Karpas-422 (cell line): ENCODE measurements at regions not wholly inside any gene's neighbourhood (a gene's known extent, or its start where the extent isn't known, plus 50 kb on each side); places are given as distances from the start of the nearest gene placed in this dataset.

Experiments used
- DNase-seq: peaks from one replicate; pipeline ENCODE4 v3.0.0-alpha.2; 2015
- H2AFZ ChIP-seq: fragments of 200-600 bp; sonication (generic); 2 replicates; pipeline ENCODE4 v1.6.1; 2014; ENCODE audit warnings: antibody characterized with exemption, low read length, mixed read lengths
- H3K27ac ChIP-seq: fragments of 200-600 bp; sonication (generic); 2 replicates; pipeline ENCODE4 v1.5.1; 2014; ENCODE audit warnings: mild to moderate bottlenecking, low read length, moderate library complexity
- H3K27me3 ChIP-seq: fragments of 200-600 bp; sonication (generic); 2 replicates; pipeline ENCODE4 v1.6.1; 2014; ENCODE audit warnings: low read length, mixed read lengths
- H3K36me3 ChIP-seq: fragments of 200-600 bp; sonication (generic); 2 replicates; pipeline ENCODE4 v1.6.1; 2014; ENCODE audit warnings: low read length, mixed read lengths; ENCODE audit not compliant: insufficient read depth
- H3K4me1 ChIP-seq: fragments of 200-600 bp; sonication (generic); 2 replicates; pipeline ENCODE4 v1.6.1; 2014; ENCODE audit warnings: mild to moderate bottlenecking, low read length, mixed read lengths
- H3K4me2 ChIP-seq: fragments of 200-600 bp; sonication (generic); 2 replicates; pipeline ENCODE4 v1.6.1; 2014; ENCODE audit warnings: low read length, low read depth, mild to moderate bottlenecking; ENCODE audit not compliant: poor library complexity, severe bottlenecking
- H3K4me3 ChIP-seq: fragments of 200-600 bp; sonication (generic); 2 replicates; pipeline ENCODE4 v1.5.1; 2014; ENCODE audit warnings: mild to moderate bottlenecking, antibody characterized with exemption, low read length, mixed read lengths
- H3K79me2 ChIP-seq: fragments of 200-600 bp; sonication (generic); 2 replicates; pipeline ENCODE4 v1.6.1; 2014; ENCODE audit warnings: mild to moderate bottlenecking, low read length, mixed read lengths
- H3K9ac ChIP-seq: fragments of 200-600 bp; sonication (generic); 2 replicates; pipeline ENCODE4 v1.6.0; 2014; ENCODE audit warnings: low read length
- H3K9me2 ChIP-seq: fragments of 200-600 bp; sonication (generic), shearing (Covaris generic); replicated peaks from 2 replicates; pipeline ENCODE4 v1.6.0; 2014; ENCODE audit warnings: mild to moderate bottlenecking, low read length, moderate library complexity; ENCODE audit not compliant: insufficient read depth
- H3K9me3 ChIP-seq: fragments of 300-700, 200-600 bp; sonication (generic); 2 replicates; pipeline ENCODE4 v1.6.1; 2014; ENCODE audit warnings: low read length, mixed read lengths
- H4K20me1 ChIP-seq: fragments of 200-600 bp; sonication (generic); 2 replicates; pipeline ENCODE4 v1.6.1; 2014; ENCODE audit warnings: mild to moderate bottlenecking, antibody characterized with exemption, low read length, low read depth; ENCODE audit not compliant: insufficient read depth

DNA sequence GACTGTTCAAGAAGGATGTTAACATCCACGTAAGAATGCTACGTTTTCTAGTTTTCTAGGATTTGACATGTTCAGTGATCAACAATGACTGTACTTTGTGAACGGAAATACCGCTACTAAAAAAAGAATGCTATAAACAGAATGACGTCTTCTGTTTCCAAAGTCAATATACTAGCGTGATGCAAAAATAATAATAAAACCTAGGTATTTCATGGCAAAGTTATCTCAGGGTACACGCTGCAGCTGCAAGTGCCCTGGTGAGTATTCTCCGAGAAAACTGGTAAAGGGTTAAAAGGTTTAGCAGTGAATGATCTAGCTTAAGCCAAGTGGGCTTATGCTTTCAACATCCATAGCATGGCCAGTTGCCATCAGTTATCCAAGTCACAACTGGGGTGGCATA, 653.3 kb upstream of the PFKP start:
- DNase-seq = no peak
- Histone ChIP-seq H3K79me2 (no peaks in the 10 kb centered on the region), H3K36me3 (no peaks in the 10 kb centered on the region), H3K4me1 (no peaks in the 10 kb centered on the region), H3K9me2 (no peaks in the 10 kb centered on the region), H3K9ac (no peak overlapping the region), H3K4me2 (no peak overlapping the region), H3K4me3 (no peak overlapping the region), H3K9me3 (no peaks in the 10 kb centered on the region), H2AFZ (no peak overlapping the region), H3K27ac (no peak overlapping the region), H4K20me1 (no peaks in the 10 kb centered on the region), H3K27me3 (no peaks in the 10 kb centered on the region)

DNA sequence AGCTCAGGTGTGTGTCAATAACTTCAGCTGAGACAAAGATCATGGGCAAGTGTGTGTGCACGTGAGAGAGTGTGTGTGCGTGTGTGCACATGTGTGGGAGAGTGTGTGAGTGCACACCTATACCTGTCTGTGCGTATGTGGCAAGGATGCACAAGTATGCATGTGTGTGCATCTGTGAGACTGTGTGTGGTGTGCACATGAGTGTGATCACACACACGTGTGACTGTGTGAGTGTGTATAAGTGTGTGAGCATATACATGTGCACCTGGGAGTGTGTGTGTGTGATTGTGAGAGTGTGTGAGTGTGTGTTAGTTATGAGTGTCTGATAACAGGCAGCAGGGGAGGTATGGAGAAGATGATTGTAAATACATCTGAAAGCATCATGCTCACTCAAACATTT, 657.3 kb upstream of the PFKP start:
- Histone ChIP-seq H3K4me2 (no peak overlapping the region), H2AFZ (no peak overlapping the region), H3K4me1 (no peaks in the 10 kb centered on the region), H3K9me3 (no peaks in the 10 kb centered on the region), H3K79me2 (no peaks in the 10 kb centered on the region), H3K27ac (no peak overlapping the region), H3K36me3 (no peaks in the 10 kb centered on the region), H4K20me1 (no peaks in the 10 kb centered on the region), H3K27me3 (no peaks in the 10 kb centered on the region), H3K4me3 (no peak overlapping the region), H3K9ac (no peak overlapping the region), H3K9me2 (no peaks in the 10 kb centered on the region)
- DNase-seq = no peak

DNA sequence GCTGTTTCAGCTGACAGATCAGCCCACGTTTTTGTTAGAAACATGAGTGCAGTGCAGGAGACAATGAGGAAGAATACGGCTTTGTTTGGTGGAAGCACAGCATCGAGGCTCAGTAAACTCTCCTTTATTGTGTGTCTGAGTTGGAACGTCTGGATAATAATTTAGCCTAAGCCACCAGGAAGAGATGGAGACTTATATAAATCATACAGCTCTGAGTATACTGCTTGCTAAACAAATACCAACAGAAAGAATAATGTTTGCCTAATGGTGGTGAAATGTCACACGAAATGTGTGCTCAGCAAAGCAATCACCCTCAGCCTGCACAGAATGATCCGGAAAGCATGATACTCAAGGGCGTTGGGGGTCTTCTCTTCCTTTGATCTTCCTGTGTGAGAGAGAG, 664.1 kb upstream of the ADARB2 start:
- H3K4me2 ChIP-seq = no peak overlapping the region
- H3K27me3 ChIP-seq = no peaks in the 10 kb centered on the region
- H3K9me2 ChIP-seq = no peaks in the 10 kb centered on the region
- no peaks in the 10 kb centered on the region for H3K4me1 ChIP-seq
- H3K36me3 ChIP-seq = no peaks in the 10 kb centered on the region
- H3K27ac ChIP-seq = no peak overlapping the region
- no peaks in the 10 kb centered on the region for H3K79me2 ChIP-seq
- no peaks in the 10 kb centered on the region for H3K9me3 ChIP-seq
- H4K20me1 ChIP-seq = no peaks in the 10 kb centered on the region
- no peak for DNase-seq
- no peak overlapping the region for H2AFZ ChIP-seq
- no peak overlapping the region for H3K4me3 ChIP-seq
- no peak overlapping the region for H3K9ac ChIP-seq

DNA sequence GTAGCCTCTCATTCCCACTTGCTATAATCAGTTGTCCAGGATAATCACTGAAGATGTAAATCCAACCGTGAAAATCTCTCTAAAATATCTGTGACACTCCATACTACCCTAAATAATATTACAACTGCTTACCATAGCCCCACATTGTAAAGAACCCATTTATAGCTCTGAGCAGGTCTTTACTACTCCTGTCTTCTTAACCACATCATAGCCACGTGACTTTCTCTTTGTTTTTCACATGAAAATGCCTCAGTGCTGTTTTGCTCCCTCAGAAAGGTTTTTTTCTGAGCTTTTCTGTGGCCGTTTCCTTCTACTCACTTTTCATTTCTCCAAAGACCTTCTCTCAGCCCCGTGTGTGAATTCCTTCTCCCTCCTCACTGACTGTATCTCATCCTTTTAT, 662.2 kb upstream of the ADARB2 start:
- H4K20me1 ChIP-seq = no peaks in the 10 kb centered on the region
- H3K9me2 ChIP-seq = no peaks in the 10 kb centered on the region
- no peak overlapping the region for H2AFZ ChIP-seq
- H3K36me3 ChIP-seq = no peaks in the 10 kb centered on the region
- no peaks in the 10 kb centered on the region for H3K27me3 ChIP-seq
- H3K79me2 ChIP-seq = no peaks in the 10 kb centered on the region
- H3K4me2 ChIP-seq = no peak overlapping the region
- H3K27ac ChIP-seq = no peak overlapping the region
- no peaks in the 10 kb centered on the region for H3K4me1 ChIP-seq
- no peak overlapping the region for H3K9ac ChIP-seq
- H3K9me3 ChIP-seq = no peaks in the 10 kb centered on the region
- no peak overlapping the region for H3K4me3 ChIP-seq
- DNase-seq = no peak

DNA sequence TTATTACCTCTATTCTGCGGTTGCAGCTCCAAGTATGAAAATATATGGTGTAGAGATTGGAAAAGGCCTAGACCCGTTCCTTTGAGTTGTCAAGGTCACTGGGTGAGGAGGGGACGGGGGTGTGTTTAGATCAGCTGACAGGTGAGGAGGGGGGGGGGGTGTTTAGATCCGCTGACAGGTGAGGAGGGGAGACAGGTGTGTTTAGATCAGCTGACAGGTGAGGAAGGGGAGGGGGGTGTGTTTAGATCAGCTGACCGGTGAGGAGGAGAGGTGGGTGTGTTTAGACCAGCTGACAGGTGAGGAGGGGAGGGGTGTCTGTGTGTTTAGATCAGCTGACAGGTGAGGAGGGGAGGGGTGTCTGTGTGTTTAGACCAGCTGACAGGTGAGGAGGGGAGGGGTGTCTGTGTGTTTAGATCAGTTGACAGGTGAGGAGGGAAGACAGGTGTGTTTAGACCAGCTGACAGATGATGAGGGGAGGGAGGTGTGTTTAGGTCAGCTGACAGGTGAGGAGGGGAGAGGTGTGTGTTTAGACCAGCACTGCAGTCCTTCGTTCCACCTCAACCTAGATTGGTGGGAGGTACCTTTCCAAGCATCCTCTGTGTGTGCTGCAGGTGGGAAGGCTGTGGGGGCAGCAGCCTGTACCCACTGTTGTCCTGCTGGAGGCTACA, 655.0 kb upstream of the ADARB2 start:
- no peaks in the 10 kb centered on the region for H3K4me1 ChIP-seq
- H3K9me2 ChIP-seq = no peaks in the 10 kb centered on the region

DNA sequence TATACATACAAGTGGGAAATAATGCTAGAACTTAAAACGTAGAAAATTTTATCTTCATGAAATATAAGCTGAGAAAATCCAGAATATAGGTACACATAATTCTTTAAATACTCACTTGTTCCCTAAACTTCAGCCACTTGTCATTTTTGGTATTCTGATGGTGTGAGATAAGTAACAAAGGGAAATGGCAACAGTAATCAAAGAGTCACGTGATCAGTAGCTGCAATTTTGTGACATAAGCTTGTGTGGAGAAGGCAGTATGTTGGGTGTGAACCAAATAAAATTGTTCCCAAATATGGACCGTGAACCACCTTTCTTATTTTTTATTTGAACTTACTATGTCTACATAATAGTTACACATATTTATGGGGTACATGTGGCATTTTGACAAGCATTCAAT, 650.3 kb upstream of the ADARB2 start:
- no peak for DNase-seq
- Histone ChIP-seq H3K4me2 (no peak overlapping the region), H3K36me3 (no peaks in the 10 kb centered on the region), H3K27ac (no peak overlapping the region), H3K4me1 (no peaks in the 10 kb centered on the region), H2AFZ (no peak overlapping the region), H3K9me3 (no peaks in the 10 kb centered on the region), H4K20me1 (no peaks in the 10 kb centered on the region), H3K9me2 (no peaks in the 10 kb centered on the region), H3K4me3 (no peak overlapping the region), H3K27me3 (no peaks in the 10 kb centered on the region), H3K9ac (no peak overlapping the region), H3K79me2 (no peaks in the 10 kb centered on the region)

More for the DNA sequence above, 655.0 kb upstream of the ADARB2 start:
- Histone ChIP-seq H3K9me3 (no peaks in the 10 kb centered on the region), H3K4me2 (no peak overlapping the region), H3K9ac (no peak overlapping the region), H2AFZ (no peak overlapping the region), H3K4me3 (no peak overlapping the region), H4K20me1 (no peaks in the 10 kb centered on the region), H3K27me3 (no peaks in the 10 kb centered on the region), H3K36me3 (no peaks in the 10 kb centered on the region), H3K27ac (no peak overlapping the region), H3K79me2 (no peaks in the 10 kb centered on the region)
- DNase-seq = no peak

DNA sequence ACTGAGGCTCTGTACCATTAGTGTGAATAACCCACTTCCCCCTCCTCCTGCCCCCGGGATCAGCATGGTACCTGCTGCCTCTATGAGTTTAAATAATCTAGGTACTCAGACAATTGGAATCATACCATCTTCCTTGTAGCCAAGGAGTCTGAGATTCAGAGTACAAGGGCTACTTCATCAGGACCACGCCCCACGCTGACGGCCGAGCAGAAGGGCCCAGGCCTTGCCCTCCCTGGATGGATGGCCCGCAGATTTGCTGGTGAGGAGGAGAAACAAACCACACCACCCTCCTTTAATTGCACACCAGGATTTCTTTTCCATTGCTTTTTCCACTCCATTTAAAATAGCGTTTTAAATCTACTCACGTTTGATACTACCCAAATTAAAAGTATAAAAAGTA, 649.9 kb upstream of the ADARB2 start:
- Histone ChIP-seq H3K4me2 (no peak overlapping the region), H3K9ac (no peak overlapping the region), H3K4me3 (no peak overlapping the region), H3K27ac (no peak overlapping the region), H3K9me2 (no peaks in the 10 kb centered on the region), H3K9me3 (no peaks in the 10 kb centered on the region), H3K36me3 (no peaks in the 10 kb centered on the region), H4K20me1 (no peaks in the 10 kb centered on the region), H3K27me3 (no peaks in the 10 kb centered on the region), H3K79me2 (no peaks in the 10 kb centered on the region), H2AFZ (no peak overlapping the region), H3K4me1 (no peaks in the 10 kb centered on the region)
- DNase-seq = no peak

DNA sequence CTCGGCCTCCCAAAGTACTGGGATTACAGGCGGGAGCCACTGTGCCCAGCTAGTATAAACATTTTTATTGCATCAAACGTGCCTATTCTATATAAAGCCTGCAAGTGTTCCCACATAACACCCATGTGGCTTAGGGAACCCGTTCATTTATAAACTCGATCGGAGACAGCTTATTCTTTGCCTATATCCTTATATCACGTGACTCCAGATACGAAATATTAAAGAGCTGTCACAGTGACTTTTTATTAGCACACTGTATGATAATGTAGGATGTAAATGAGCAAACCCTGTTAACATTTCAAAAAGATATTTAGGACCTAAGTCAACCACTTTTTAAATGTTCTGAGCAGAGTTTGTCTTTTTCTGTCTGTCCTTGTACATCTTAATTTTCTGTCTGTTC, 642.9 kb upstream of the ADARB2 start:
- H3K9me3 ChIP-seq = no peaks in the 10 kb centered on the region
- H3K79me2 ChIP-seq = no peaks in the 10 kb centered on the region
- H3K4me1 ChIP-seq = no peaks in the 10 kb centered on the region
- no peak overlapping the region for H3K9ac ChIP-seq
- H3K27ac ChIP-seq = no peak overlapping the region
- H3K4me3 ChIP-seq = no peak overlapping the region
- H4K20me1 ChIP-seq = no peaks in the 10 kb centered on the region
- no peaks in the 10 kb centered on the region for H3K36me3 ChIP-seq
- no peak overlapping the region for H2AFZ ChIP-seq
- DNase-seq = no peak
- H3K9me2 ChIP-seq = no peaks in the 10 kb centered on the region
- no peaks in the 10 kb centered on the region for H3K27me3 ChIP-seq
- H3K4me2 ChIP-seq = no peak overlapping the region

DNA sequence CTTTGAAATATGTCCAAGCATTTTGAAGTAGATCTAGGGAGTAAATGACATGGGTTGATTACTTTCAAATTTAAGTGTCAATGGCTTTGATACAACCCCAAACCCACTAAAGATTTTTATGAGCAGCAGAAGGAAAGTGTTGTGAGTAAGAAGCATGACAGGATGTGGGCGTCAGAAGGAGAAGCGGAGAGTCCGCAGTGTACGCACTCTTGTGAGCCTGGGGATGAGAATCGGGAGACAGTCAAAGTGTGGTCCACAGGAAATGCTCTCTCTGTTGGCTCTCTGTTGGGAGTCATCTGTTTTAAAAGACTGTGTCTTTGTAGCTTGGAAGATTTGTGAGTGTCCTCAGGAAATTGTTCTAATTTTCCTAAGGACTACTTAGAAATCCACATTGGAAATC, 629.8 kb upstream of the ADARB2 start:
- DNase-seq = no peak
- H3K36me3 ChIP-seq = no peaks in the 10 kb centered on the region
- no peaks in the 10 kb centered on the region for H3K79me2 ChIP-seq
- no peak overlapping the region for H3K9ac ChIP-seq
- no peak overlapping the region for H3K4me3 ChIP-seq
- no peaks in the 10 kb centered on the region for H4K20me1 ChIP-seq
- no peak overlapping the region for H2AFZ ChIP-seq
- H3K9me3 ChIP-seq = no peaks in the 10 kb centered on the region
- no peaks in the 10 kb centered on the region for H3K4me1 ChIP-seq
- H3K27me3 ChIP-seq = peaks cover 4% of the 10 kb centered on the region; the same call in 1 of the 2 replicates
- no peak overlapping the region for H3K27ac ChIP-seq
- H3K4me2 ChIP-seq = no peak overlapping the region
- H3K9me2 ChIP-seq = no peaks in the 10 kb centered on the region
